Caco-2 (cell line): ENCODE measurements at regions not wholly inside any gene's neighbourhood (a gene's known extent, or its start where the extent isn't known, plus 50 kb on each side); places are given as distances from the start of the nearest gene placed in this dataset.

Source experiments
- BruUV-seq: library from RNA; stranded (reverse); fragments of 400-500 nt; replicated peaks from 2 replicates; lab custom pipeline; 2021; lab: Mats Ljungman, UMichigan
- CTCF ChIA-PET: fragments of 300-600 bp; sonication (Branson Sonifier 250); formaldehyde crosslinking; loops from one replicate; lab custom pipeline; 2022; ENCODE audit warnings: antibody characterized with exemption; lab: Charles Lee
- POLR2A ChIA-PET: fragments of 300-600 bp; sonication (Branson Sonifier 250); formaldehyde crosslinking; loops from one replicate; lab custom pipeline; 2022; ENCODE audit warnings: antibody characterized with exemption; lab: Charles Lee
- DNase-seq, 2 experiments: peaks; one replicate each; pipeline versions ENCODE4 v3.0.0 to v3.0.0-alpha.2; 2020 to 2022
- H3K27me3 ChIP-seq: replicated peaks from 2 replicates; pipeline ENCODE4 v1.6.0; 2011; ENCODE audit warnings: low read length; ENCODE audit not compliant: control insufficient read depth, insufficient read depth
- H3K36me3 ChIP-seq: 2 replicates; pipeline ENCODE4 v1.5.1; 2011; ENCODE audit warnings: low read length; ENCODE audit not compliant: control insufficient read depth, insufficient read depth
- H3K4me1 ChIP-seq: fragments of 250-450 bp; sonication (Bioruptor Pico); 2 replicates; pipeline ENCODE4 v1.5.1; 2020; ENCODE audit warnings: mild to moderate bottlenecking
- H3K4me3 ChIP-seq: 2 replicates; pipeline ENCODE4 v1.5.1; 2011; ENCODE audit warnings: low read depth, mild to moderate bottlenecking, control low read depth, low read length
- H3K9me3 ChIP-seq: fragments of 250-450 bp; sonication (Bioruptor Pico); 2 replicates; pipeline ENCODE4 v1.5.1; 2020; ENCODE audit warnings: mild to moderate bottlenecking, moderate library complexity
- H3K27ac Mint-ChIP-seq: one replicate; pipeline ENCODE4 v1.8.0; 2022; ENCODE audit warnings: mixed read lengths; ENCODE audit not compliant: unreplicated experiment
- H3K27me3 Mint-ChIP-seq: one replicate; pipeline ENCODE4 v1.8.0; 2022; ENCODE audit warnings: mixed read lengths; ENCODE audit not compliant: insufficient read depth, unreplicated experiment
- H3K36me3 Mint-ChIP-seq: one replicate; pipeline ENCODE4 v1.8.0; 2022; ENCODE audit warnings: mild to moderate bottlenecking, mixed read lengths; ENCODE audit not compliant: insufficient read depth, unreplicated experiment
- H3K4me1 Mint-ChIP-seq: one replicate; pipeline ENCODE4 v1.8.0; 2022; ENCODE audit warnings: low read depth, mixed read lengths; ENCODE audit not compliant: unreplicated experiment
- H3K4me3 Mint-ChIP-seq: one replicate; pipeline ENCODE4 v1.8.0; 2022; ENCODE audit warnings: mild to moderate bottlenecking, moderate library complexity, mixed read lengths; ENCODE audit not compliant: unreplicated experiment
- H3K9me3 Mint-ChIP-seq: one replicate; pipeline ENCODE4 v1.8.0; 2022; ENCODE audit warnings: mixed read lengths; ENCODE audit not compliant: unreplicated experiment
- CTCF ChIP-seq, 2 experiments: fragments of 200-600 bp in 1 of 2; IDR thresholded peaks; 1 replicate in 1 of 2; 2 replicates in 1 of 2; pipeline versions ENCODE4 v1.5.1 to v1.8.0; 2011 to 2022; ENCODE audit warnings: antibody characterized with exemption in 1 of 2, control low read depth in 1 of 2, inconsistent platforms in 1 of 2, low read depth in 1 of 2, low read length in 1 of 2, mild to moderate bottlenecking in 1 of 2, moderate library complexity in 1 of 2; ENCODE audit not compliant: insufficient read depth in 1 of 2, severe bottlenecking in 1 of 2, unreplicated experiment in 1 of 2
- intact Hi-C: fragments of 100-400 bp; cut with micrococcal nuclease; formaldehyde crosslinking; loops from one replicate; pipeline ENCODE4 v1.10.0; 2022; ENCODE audit not compliant: unreplicated experiment

- intact Hi-C loops: no loop called here
- H3K4me3 ChIP-seq: no peak overlapping the region
- H3K27ac Mint-ChIP-seq: no peak overlapping the region
- POLR2A ChIA-PET: no interaction called here
- H3K27me3 ChIP-seq: no peaks in the 10 kb centered on the region
- H3K9me3 Mint-ChIP-seq: no peaks in the 10 kb centered on the region
- no peaks in the 10 kb centered on the region for H3K27me3 Mint-ChIP-seq
- no peaks in the 10 kb centered on the region for H3K36me3 Mint-ChIP-seq
- BruUV-seq: no TSS peak
- DNase-seq: no peak
- H3K4me3 Mint-ChIP-seq: no peak overlapping the region
- no peaks in the 10 kb centered on the region for H3K4me1 ChIP-seq
- TF ChIP-seq CTCF (IDR thresholded peaks at IDR 0.05; ENCODE audit: insufficient read depth in 1 of 2, low read depth in 1 of 2, low read length in 1 of 2, severe bottlenecking in 1 of 2, unreplicated experiment in 1 of 2): no peak
- H3K4me1 Mint-ChIP-seq: no peaks in the 10 kb centered on the region
- no peaks in the 10 kb centered on the region for H3K36me3 ChIP-seq
- H3K9me3 ChIP-seq: no peaks in the 10 kb centered on the region
- CTCF ChIA-PET: no interaction called here
Observed at GRCh38 chr3:5618170-5618569, 430.7 kb downstream of the EDEM1 start.

GRCh38 chr3:5630406-5630805 lies 442.9 kb downstream of the EDEM1 start:
- Histone ChIP-seq H3K27me3 (no peaks in the 10 kb centered on the region), H3K9me3 (no peaks in the 10 kb centered on the region), H3K36me3 (no peaks in the 10 kb centered on the region), H3K4me1 (no peaks in the 10 kb centered on the region), H3K4me3 (no peak overlapping the region)
- H3K4me3 Mint-ChIP-seq: no peak overlapping the region
- H3K27ac Mint-ChIP-seq: no peak overlapping the region
- POLR2A ChIA-PET: no interaction called here
- DNase-seq: no peak
- CTCF ChIA-PET: no interaction called here
- no peaks in the 10 kb centered on the region for H3K27me3 Mint-ChIP-seq
- no peaks in the 10 kb centered on the region for H3K4me1 Mint-ChIP-seq
- intact Hi-C loops: no loop called here
- H3K36me3 Mint-ChIP-seq: no peaks in the 10 kb centered on the region
- no TSS peak for BruUV-seq
- TF ChIP-seq CTCF (IDR thresholded peaks at IDR 0.05; ENCODE audit: insufficient read depth in 1 of 2, low read depth in 1 of 2, low read length in 1 of 2, severe bottlenecking in 1 of 2, unreplicated experiment in 1 of 2): no peak
- no peaks in the 10 kb centered on the region for H3K9me3 Mint-ChIP-seq

GRCh38 chr3:5633960-5634359 lies 446.5 kb downstream of the EDEM1 start:
- no peaks in the 10 kb centered on the region for H3K9me3 Mint-ChIP-seq
- CTCF ChIA-PET: no interaction called here
- H3K4me1 Mint-ChIP-seq: no peaks in the 10 kb centered on the region
- no peaks in the 10 kb centered on the region for H3K36me3 ChIP-seq
- no peaks in the 10 kb centered on the region for H3K36me3 Mint-ChIP-seq
- H3K9me3 ChIP-seq: no peaks in the 10 kb centered on the region
- DNase-seq: peak in 1 of 2 experiments; percentile 27
- H3K27ac Mint-ChIP-seq: no peak overlapping the region
- no TSS peak for BruUV-seq
- POLR2A ChIA-PET: no interaction called here
- no peaks in the 10 kb centered on the region for H3K27me3 Mint-ChIP-seq
- intact Hi-C loops: no loop called here
- no peak overlapping the region for H3K4me3 ChIP-seq
- H3K4me1 ChIP-seq: no peaks in the 10 kb centered on the region
- H3K4me3 Mint-ChIP-seq: no peak overlapping the region
- H3K27me3 ChIP-seq: no peaks in the 10 kb centered on the region
- no peak for TF ChIP-seq CTCF (IDR thresholded peaks at IDR 0.05; ENCODE audit: insufficient read depth in 1 of 2, low read depth in 1 of 2, low read length in 1 of 2, severe bottlenecking in 1 of 2, unreplicated experiment in 1 of 2)
